NB4 (cell line): ENCODE measurements at regions not wholly inside any gene's neighbourhood (a gene's known extent, or its start where the extent isn't known, plus 50 kb on each side); places are given as distances from the start of the nearest gene placed in this dataset.

Experiments used
- CTCF ChIP-seq: IDR thresholded peaks from one replicate; pipeline ENCODE4 v1.5.1; 2012; ENCODE audit warnings: low read depth, low read length
- MAX ChIP-seq: IDR thresholded peaks from 2 replicates; pipeline ENCODE4 v1.6.1; 2011; ENCODE audit warnings: low read depth, low read length
- MYC ChIP-seq: IDR thresholded peaks from 2 replicates; pipeline ENCODE4 v1.6.1; 2011; ENCODE audit warnings: low read depth, low read length
- POLR2A ChIP-seq: IDR thresholded peaks from 2 replicates; pipeline ENCODE4 v1.6.1; 2011; ENCODE audit warnings: mild to moderate bottlenecking; ENCODE audit not compliant: insufficient read length; ENCODE audit errors: extremely low read depth

GRCh38 chr9:82467436-82467835 is 478.9 kb downstream of the SPATA31D1 start:
- TF ChIP-seq POLR2A (no peak), CTCF (no peak), MAX (no peak), MYC (no peak)
